Calu3 (cell line): ENCODE measurements at regions not wholly inside any gene's neighbourhood (a gene's known extent, or its start where the extent isn't known, plus 50 kb on each side); places are given as distances from the start of the nearest gene placed in this dataset.

ENCODE experiments used
- BruUV-seq: library from RNA; stranded (reverse); fragments of 400-500 nt; replicated peaks from 2 replicates; lab custom pipeline; 2021; lab: Mats Ljungman, UMichigan
- CTCF ChIA-PET: fragments of 300-600 bp; sonication (Branson Sonifier 250); formaldehyde crosslinking; loops from one replicate; lab custom pipeline; 2022; ENCODE audit warnings: antibody characterized with exemption; lab: Charles Lee
- DNase-seq: peaks from one replicate; pipeline ENCODE4 v3.0.0; 2022
- H3K27ac Mint-ChIP-seq: one replicate; pipeline ENCODE4 v1.8.0; 2022; ENCODE audit warnings: mixed read lengths; ENCODE audit not compliant: unreplicated experiment
- H3K27me3 Mint-ChIP-seq: one replicate; pipeline ENCODE4 v1.8.0; 2022; ENCODE audit warnings: mixed read lengths; ENCODE audit not compliant: unreplicated experiment
- H3K36me3 Mint-ChIP-seq: one replicate; pipeline ENCODE4 v1.8.0; 2022; ENCODE audit warnings: mild to moderate bottlenecking, moderate library complexity, mixed read lengths; ENCODE audit not compliant: insufficient read depth, unreplicated experiment
- H3K4me1 Mint-ChIP-seq: one replicate; pipeline ENCODE4 v1.8.0; 2022; ENCODE audit warnings: mild to moderate bottlenecking, low read depth, mixed read lengths; ENCODE audit not compliant: unreplicated experiment
- H3K4me3 Mint-ChIP-seq: one replicate; pipeline ENCODE4 v1.8.0; 2022; ENCODE audit warnings: mild to moderate bottlenecking, low read depth, moderate library complexity, mixed read lengths; ENCODE audit not compliant: unreplicated experiment
- H3K9me3 Mint-ChIP-seq: one replicate; pipeline ENCODE4 v1.8.0; 2022; ENCODE audit warnings: low read depth, mixed read lengths; ENCODE audit not compliant: unreplicated experiment
- CTCF ChIP-seq: fragments of 200-600 bp; IDR thresholded peaks from one replicate; pipeline ENCODE4 v1.8.0; 2022; ENCODE audit warnings: antibody characterized with exemption; ENCODE audit not compliant: unreplicated experiment
- intact Hi-C: fragments of 100-400 bp; cut with micrococcal nuclease; formaldehyde crosslinking; loops from one replicate; pipeline ENCODE4 v1.10.0; 2022; ENCODE audit not compliant: unreplicated experiment

- no peaks in the 10 kb centered on the region for H3K36me3 Mint-ChIP-seq
- no peak overlapping the region for H3K4me3 Mint-ChIP-seq
- no peak for DNase-seq
- no peak for TF ChIP-seq CTCF
- CTCF ChIA-PET = no interaction called here
- no TSS peak for BruUV-seq
- intact Hi-C loops = no loop called here
- H3K27ac Mint-ChIP-seq = no peak overlapping the region
- no peaks in the 10 kb centered on the region for H3K9me3 Mint-ChIP-seq
- H3K27me3 Mint-ChIP-seq = no peaks in the 10 kb centered on the region
- no peaks in the 10 kb centered on the region for H3K4me1 Mint-ChIP-seq
Measured at GRCh38 chr5:122262103-122262502, 49.9 kb upstream of the SNCAIP start.
